Smooth muscle cell (in vitro differentiated cells): ENCODE measurements at regions not wholly inside any gene's neighbourhood (a gene's known extent, or its start where the extent isn't known, plus 50 kb on each side); places are given as distances from the start of the nearest gene placed in this dataset.
"Not testable (repeated sequence)": the region's sequence is repeated elsewhere in the genome, so short reads cannot be mapped to it uniquely, and the experiment has no call there.

Experiments used
- DNase-seq: peaks from one replicate; lab custom pipeline; 2025; ENCODE audit not compliant: unreplicated experiment; lab: John Stamatoyannopoulos, UW
- H2AFZ ChIP-seq: fragments of 200-600 bp; sonication (generic); 2 replicates; pipeline ENCODE4 v1.6.0; 2016; ENCODE audit warnings: antibody characterized with exemption, low read depth, mild to moderate bottlenecking
- H3F3A ChIP-seq: fragments of 200-600 bp; sonication (generic); 2 replicates; pipeline ENCODE4 v1.6.0; 2017; ENCODE audit warnings: antibody characterized with exemption, low read depth
- H3K27ac ChIP-seq: fragments of 200-600 bp; sonication (generic); 2 replicates; pipeline ENCODE4 v1.5.1; 2016; ENCODE audit warnings: low read depth, mild to moderate bottlenecking
- H3K27me3 ChIP-seq: fragments of 200-600 bp; sonication (generic); 2 replicates; pipeline ENCODE4 v1.6.1; 2016; ENCODE audit warnings: low read depth, mild to moderate bottlenecking
- H3K36me3 ChIP-seq: fragments of 200-600 bp; sonication (generic); 2 replicates; pipeline ENCODE4 v1.5.1; 2016; ENCODE audit warnings: low read depth
- H3K4me1 ChIP-seq: fragments of 200-600 bp; sonication (generic); 2 replicates; pipeline ENCODE4 v1.5.1; 2016; ENCODE audit warnings: low read depth
- H3K4me2 ChIP-seq: fragments of 200-600 bp; sonication (generic); 2 replicates; pipeline ENCODE4 v1.6.0; 2016; ENCODE audit warnings: mild to moderate bottlenecking
- H3K4me3 ChIP-seq: fragments of 200-600 bp; sonication (generic); 2 replicates; pipeline ENCODE4 v1.5.1; 2016; ENCODE audit warnings: mild to moderate bottlenecking
- H3K79me2 ChIP-seq: fragments of 200-600 bp; sonication (generic); 2 replicates; pipeline ENCODE4 v1.6.0; 2016; ENCODE audit warnings: low read depth, mild to moderate bottlenecking
- H3K9ac ChIP-seq: fragments of 200-600 bp; sonication (generic); 2 replicates; pipeline ENCODE4 v1.6.0; 2016; ENCODE audit warnings: low read depth
- H3K9me3 ChIP-seq: fragments of 200-600 bp; sonication (generic); replicated peaks from 2 replicates; pipeline ENCODE4 v1.5.1; 2016; ENCODE audit warnings: low read depth
- H4K20me1 ChIP-seq: fragments of 200-600 bp; sonication (generic); 2 replicates; pipeline ENCODE4 v1.6.0; 2016; ENCODE audit warnings: low read depth
- WGBS: methylation state at CpG from one replicate; pipeline ENCODE4 v1.1.7; 2016; ENCODE audit warnings: low lambda C conversion rate; 5-methylcytosine and 5-hydroxymethylcytosine counted together
- TF ChIP-seq, protein P1 (sequence below): fragments of 200-600 bp; sonication (generic); IDR thresholded peaks from 2 replicates; pipeline ENCODE4 v1.5.1; 2017; ENCODE audit warnings: borderline replicate concordance, mild to moderate bottlenecking, antibody characterized with exemption; ENCODE audit not compliant: insufficient read depth, poor library complexity, severe bottlenecking

DNA sequence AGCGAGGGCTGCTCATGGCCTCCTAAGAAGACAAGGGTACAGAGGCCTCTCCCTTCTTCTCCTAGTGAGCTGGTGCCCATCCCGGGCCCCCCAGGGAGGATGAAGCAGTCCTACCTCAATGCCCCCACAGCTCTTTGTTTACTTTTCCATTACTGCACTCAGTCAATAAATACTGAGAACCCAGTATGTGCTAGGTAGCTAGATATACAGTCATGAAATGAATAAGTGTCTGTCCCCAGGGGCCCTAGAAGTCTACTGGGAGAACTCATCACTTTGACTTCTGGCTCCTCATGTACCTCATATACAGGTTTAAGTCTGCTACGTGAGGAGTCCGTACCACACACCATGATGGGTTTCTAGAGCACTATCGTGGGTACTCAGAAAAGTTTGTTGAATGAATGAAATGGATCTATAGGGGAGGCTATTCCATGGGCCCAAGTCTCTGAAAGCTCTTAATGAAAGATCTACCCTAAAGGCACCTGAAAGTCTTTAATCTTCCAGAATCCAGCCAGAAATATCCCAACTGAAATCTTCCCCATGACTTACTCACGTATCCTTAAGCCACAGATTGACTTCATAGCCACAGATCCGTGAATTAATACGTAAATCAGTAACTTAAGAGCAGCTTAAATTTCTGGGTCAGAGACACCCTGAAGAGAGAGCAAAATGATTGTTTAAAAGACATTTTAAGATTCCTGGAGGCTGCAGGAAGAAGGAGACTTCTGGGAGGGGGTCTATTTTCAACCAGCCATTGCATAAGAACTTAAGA is 51.6 kb upstream of the POMP start:
- no peaks in the 10 kb centered on the region for H3K79me2 ChIP-seq
- TF ChIP-seq, protein P1, sequence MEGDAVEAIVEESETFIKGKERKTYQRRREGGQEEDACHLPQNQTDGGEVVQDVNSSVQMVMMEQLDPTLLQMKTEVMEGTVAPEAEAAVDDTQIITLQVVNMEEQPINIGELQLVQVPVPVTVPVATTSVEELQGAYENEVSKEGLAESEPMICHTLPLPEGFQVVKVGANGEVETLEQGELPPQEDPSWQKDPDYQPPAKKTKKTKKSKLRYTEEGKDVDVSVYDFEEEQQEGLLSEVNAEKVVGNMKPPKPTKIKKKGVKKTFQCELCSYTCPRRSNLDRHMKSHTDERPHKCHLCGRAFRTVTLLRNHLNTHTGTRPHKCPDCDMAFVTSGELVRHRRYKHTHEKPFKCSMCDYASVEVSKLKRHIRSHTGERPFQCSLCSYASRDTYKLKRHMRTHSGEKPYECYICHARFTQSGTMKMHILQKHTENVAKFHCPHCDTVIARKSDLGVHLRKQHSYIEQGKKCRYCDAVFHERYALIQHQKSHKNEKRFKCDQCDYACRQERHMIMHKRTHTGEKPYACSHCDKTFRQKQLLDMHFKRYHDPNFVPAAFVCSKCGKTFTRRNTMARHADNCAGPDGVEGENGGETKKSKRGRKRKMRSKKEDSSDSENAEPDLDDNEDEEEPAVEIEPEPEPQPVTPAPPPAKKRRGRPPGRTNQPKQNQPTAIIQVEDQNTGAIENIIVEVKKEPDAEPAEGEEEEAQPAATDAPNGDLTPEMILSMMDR = no peak
- H4K20me1 ChIP-seq = no peaks in the 10 kb centered on the region
- 84% methylated on average over 8 of the region's 8 CpGs for WGBS
- no peak overlapping the region for H2AFZ ChIP-seq
- no peaks in the 10 kb centered on the region for H3K27me3 ChIP-seq
- no peak overlapping the region for H3K9ac ChIP-seq
- peaks cover 3% of the 10 kb centered on the region for H3K4me1 ChIP-seq
- H3K4me3 ChIP-seq = no peak overlapping the region
- DNase-seq = no peak
- peak overlapping the region; percentile 64 for H3K27ac ChIP-seq
- H3K36me3 ChIP-seq = no peaks in the 10 kb centered on the region
- H3K4me2 ChIP-seq = no peak overlapping the region
- H3F3A ChIP-seq = peaks cover 41% of the 10 kb centered on the region
- no peaks in the 10 kb centered on the region for H3K9me3 ChIP-seq

DNA sequence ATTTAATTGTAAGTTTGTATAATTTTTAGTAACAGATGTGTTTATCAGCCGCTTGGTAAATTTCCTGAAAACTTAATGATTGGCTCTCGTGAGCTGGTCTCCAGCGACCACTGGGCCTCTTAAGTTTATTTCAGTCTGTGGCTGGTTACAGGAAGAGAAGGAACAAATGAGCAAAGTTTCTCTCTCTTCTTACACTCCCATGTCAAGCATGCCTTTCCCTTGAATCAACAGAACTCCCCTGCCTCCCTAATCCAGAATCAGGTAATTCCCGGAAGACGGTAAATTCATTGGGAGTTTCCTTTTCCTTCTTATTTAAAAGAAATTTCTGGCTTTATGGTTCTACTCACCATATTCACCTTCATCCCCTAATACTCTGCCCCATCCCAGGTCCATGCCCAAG is 52.5 kb upstream of the POMP start:
- H3K4me3 ChIP-seq = no peak overlapping the region

DNA sequence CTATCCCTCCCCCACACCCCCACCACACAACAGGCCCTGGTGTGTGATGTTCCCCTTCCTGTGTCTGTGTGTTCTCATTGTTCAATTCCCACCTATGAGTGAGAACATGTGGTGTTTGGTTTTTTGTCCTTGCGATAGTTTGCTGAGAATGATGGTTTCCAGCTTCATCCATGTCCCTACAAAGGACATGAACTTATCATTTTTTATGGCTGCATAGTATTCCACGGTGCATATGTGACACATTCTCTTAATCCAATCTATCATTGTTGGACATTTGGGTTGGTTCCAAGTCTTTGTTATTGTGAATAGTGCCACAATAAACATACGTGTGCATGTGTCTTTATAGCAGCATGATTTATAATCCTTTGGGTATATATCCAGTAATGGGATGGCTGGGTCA is 53.8 kb upstream of the POMP start:
- not testable (repeated sequence) for H3K9me3 ChIP-seq, H3K27me3 ChIP-seq, H3K4me2 ChIP-seq, H3K4me3 ChIP-seq, H3K36me3 ChIP-seq, H3K4me1 ChIP-seq, H3K79me2 ChIP-seq, H4K20me1 ChIP-seq, DNase-seq, H3K9ac ChIP-seq, H3K27ac ChIP-seq, H2AFZ ChIP-seq
- peaks cover 19% of the 10 kb centered on the region for H3F3A ChIP-seq
- 96% methylated on average over 3 of the region's 3 CpGs for WGBS

More for the DNA sequence above, 52.5 kb upstream of the POMP start:
- no peaks in the 10 kb centered on the region for H3K27me3 ChIP-seq
- no peak for DNase-seq
- no peaks in the 10 kb centered on the region for H4K20me1 ChIP-seq
- peaks cover 32% of the 10 kb centered on the region for H3F3A ChIP-seq
- no peaks in the 10 kb centered on the region for H3K9me3 ChIP-seq
- no peak overlapping the region for H2AFZ ChIP-seq
- no peaks in the 10 kb centered on the region for H3K79me2 ChIP-seq
- 38% methylated on average over 5 of the region's 5 CpGs for WGBS
- peak overlapping the region; percentile 23 for H3K4me2 ChIP-seq
- peaks cover 3% of the 10 kb centered on the region for H3K4me1 ChIP-seq
- TF ChIP-seq, protein P1 = no peak
- peak overlapping the region; percentile 64 for H3K27ac ChIP-seq
- H3K36me3 ChIP-seq = no peaks in the 10 kb centered on the region
- no peak overlapping the region for H3K9ac ChIP-seq

DNA sequence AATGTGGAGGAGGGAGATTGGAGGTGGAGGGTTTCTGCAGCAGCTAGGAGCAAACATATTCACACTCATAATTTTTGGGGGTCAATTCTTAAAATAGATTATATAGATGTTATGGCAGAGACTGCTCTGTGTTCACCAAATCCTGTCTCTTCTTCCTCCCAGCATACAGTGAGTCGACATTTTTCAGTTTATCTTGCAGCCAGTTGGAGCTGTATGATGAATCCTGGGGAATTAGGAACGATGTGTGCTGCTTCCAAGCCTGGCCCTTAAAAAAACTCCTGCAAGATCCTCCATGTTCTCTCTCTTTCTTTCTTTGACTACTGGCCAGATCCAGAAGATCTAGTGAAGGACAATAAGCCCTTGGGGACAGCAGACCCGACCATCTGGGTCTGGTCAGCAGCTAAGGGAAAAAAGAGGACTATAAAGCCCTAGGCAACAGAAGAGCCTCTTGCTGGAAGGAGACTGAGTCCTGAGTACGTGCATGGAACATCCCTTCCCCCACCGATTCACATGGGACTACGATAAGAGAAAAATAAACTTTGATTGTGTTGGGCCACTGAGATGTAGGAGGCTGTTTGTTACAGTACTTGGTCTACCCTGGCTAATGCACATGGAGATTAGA is 55.8 kb upstream of the POMP start:
- Histone ChIP-seq H3K36me3 (no peaks in the 10 kb centered on the region), H4K20me1 (no peaks in the 10 kb centered on the region), H3K27ac (peak overlapping the region; percentile 62), H3K4me3 (no peak overlapping the region), H2AFZ (peak overlapping the region; percentile 86), H3F3A (peaks cover 12% of the 10 kb centered on the region), H3K4me1 (peaks cover 3% of the 10 kb centered on the region), H3K4me2 (peak overlapping the region; percentile 76), H3K9ac (no peak overlapping the region), H3K9me3 (no peaks in the 10 kb centered on the region), H3K79me2 (no peaks in the 10 kb centered on the region), H3K27me3 (no peaks in the 10 kb centered on the region)
- TF ChIP-seq, protein P1 = no peak
- 33% methylated on average over 6 of the region's 6 CpGs for whole genome bisulfite sequencing
- no peak for DNase-seq
